ENCODE measurements at regions not wholly inside any gene's neighbourhood (a gene's known extent, or its start where the extent isn't known, plus 50 kb on each side); places are given as distances from the start of the nearest gene placed in this dataset.

DNA sequence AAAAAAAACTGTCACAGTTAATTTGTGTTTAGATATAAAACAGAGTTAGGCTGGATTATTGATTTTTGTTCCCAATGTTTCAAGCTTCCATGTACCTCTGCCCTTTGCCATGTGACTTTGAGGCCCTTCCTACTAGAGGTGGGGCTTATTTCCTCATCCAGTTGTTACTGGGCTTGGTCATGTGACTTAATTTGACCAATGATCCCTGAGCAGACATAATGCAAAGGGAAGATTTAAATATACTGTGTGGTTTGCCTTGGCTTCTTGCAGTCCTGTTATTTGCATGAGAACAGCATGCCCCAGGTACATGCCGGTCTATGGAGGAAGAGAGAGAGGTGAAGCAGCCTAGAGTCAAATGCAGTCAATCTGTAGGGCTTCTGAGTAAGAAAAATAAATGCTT lies 347.0 kb downstream of the MIAT start:
- no peak overlapping the region for H4K91ac ChIP-seq (replicated peaks; ENCODE audit: insufficient read length, low read length)
- H2AFZ ChIP-seq (ENCODE audit: low read length) = peak overlapping the region; percentile 35; the same call in 1 of the 2 replicates
- H3K27me3 ChIP-seq (replicated peaks in 1 of 4; ENCODE audit: control insufficient read depth in 3 of 4, extremely low read depth in 1 of 4, insufficient read depth in 3 of 4, low read length in 3 of 4) = no peaks in the 10 kb centered on the region
- TF ChIP-seq, protein P1, sequence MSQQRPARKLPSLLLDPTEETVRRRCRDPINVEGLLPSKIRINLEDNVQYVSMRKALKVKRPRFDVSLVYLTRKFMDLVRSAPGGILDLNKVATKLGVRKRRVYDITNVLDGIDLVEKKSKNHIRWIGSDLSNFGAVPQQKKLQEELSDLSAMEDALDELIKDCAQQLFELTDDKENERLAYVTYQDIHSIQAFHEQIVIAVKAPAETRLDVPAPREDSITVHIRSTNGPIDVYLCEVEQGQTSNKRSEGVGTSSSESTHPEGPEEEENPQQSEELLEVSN (IDR thresholded peaks at IDR 0.05) = peak; percentile 50; the same call in 1 of the 2 replicates
- TF ChIP-seq CTBP2 (IDR thresholded peaks at IDR 0.05; ENCODE audit: borderline replicate concordance, insufficient read depth, insufficient read length, low read length) = no peak
- peak; percentile 87 for TF ChIP-seq SP1 (IDR thresholded peaks at IDR 0.05; ENCODE audit: low read depth, low read length)
- TF ChIP-seq EP300 (IDR thresholded peaks at IDR 0.05; ENCODE audit: borderline replicate concordance in 1 of 2, low read depth in 2 of 2, low read length in 2 of 2) = no peak
- TF ChIP-seq MAX (IDR thresholded peaks at IDR 0.05) = peak; percentile 58
- TF ChIP-seq, protein P2, sequence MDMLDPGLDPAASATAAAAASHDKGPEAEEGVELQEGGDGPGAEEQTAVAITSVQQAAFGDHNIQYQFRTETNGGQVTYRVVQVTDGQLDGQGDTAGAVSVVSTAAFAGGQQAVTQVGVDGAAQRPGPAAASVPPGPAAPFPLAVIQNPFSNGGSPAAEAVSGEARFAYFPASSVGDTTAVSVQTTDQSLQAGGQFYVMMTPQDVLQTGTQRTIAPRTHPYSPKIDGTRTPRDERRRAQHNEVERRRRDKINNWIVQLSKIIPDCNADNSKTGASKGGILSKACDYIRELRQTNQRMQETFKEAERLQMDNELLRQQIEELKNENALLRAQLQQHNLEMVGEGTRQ (IDR thresholded peaks at IDR 0.05; ENCODE audit: low read length) = peak; percentile 85
- H3K14ac ChIP-seq (ENCODE audit: insufficient read length) = no peak overlapping the region
- POLR2A ChIA-PET (ENCODE audit: partially characterized antibody) = interaction anchor here (1.3 kb wide), 1 partner anchor 11 kb away, joined by 4 read pairs; no protein-coding TSS in a partner anchor
- peak; percentile 99 for FAIRE-seq
- H3K79me1 ChIP-seq (ENCODE audit: low read depth, low read length) = no peaks in the 10 kb centered on the region
- no peak overlapping the region for H3K4ac ChIP-seq (replicated peaks; ENCODE audit: insufficient read length, low read depth, low read length)
- H3K9ac ChIP-seq (replicated peaks in 1 of 4; ENCODE audit: extremely low read depth in 1 of 4, low read depth in 3 of 4, low read length in 3 of 4) = no peak overlapping the region
- no peak overlapping the region for H4K5ac ChIP-seq (ENCODE audit: insufficient read length, low read depth, low read length)
- peak overlapping the region in 1 of 4 experiments; percentile 3; a peak in 1 of 8 replicates for H3K4me3 ChIP-seq (ENCODE audit: extremely low read depth in 1 of 4, insufficient read depth in 2 of 4, low read depth in 3 of 4, low read length in 4 of 4)
- H3K23ac ChIP-seq (ENCODE audit: insufficient read length) = no peak overlapping the region
- no peak overlapping the region for H2BK15ac ChIP-seq (ENCODE audit: low read length)
- no peak overlapping the region for H2BK12ac ChIP-seq (ENCODE audit: low read depth, low read length)
- peaks cover 0 to 4% of the 10 kb centered on the region in 2 experiments for H4K20me1 ChIP-seq (replicated peaks in 1 of 2; ENCODE audit: control insufficient read depth in 1 of 2, insufficient read depth in 2 of 2, low read length in 2 of 2)
- peaks cover 7% of the 10 kb centered on the region in 2 experiments for H3K9me3 ChIP-seq (ENCODE audit: insufficient read depth in 2 of 2, low read depth in 1 of 2, low read length in 1 of 2)
- no peak overlapping the region for H2BK5ac ChIP-seq (ENCODE audit: low read depth, low read length)
- CTCF ChIA-PET (ENCODE audit: partially characterized antibody) = interaction anchor here (0.6 to 0.9 kb wide), 2 partner anchors 27 to 162 kb away, joined by 3 read pairs; no protein-coding TSS in a partner anchor
- no peak overlapping the region for H2BK120ac ChIP-seq (replicated peaks; ENCODE audit: low read depth, low read length)
- H3K36me3 ChIP-seq (ENCODE audit: control insufficient read depth in 2 of 4, insufficient read depth in 4 of 4, low read length in 3 of 4) = no peaks in the 10 kb centered on the region; a peak in 1 of 8 replicates
- H3K18ac ChIP-seq (ENCODE audit: extremely low read depth, low read length) = 0 out of 2 replicates have a peak overlapping the region, but pooled peaks have one; percentile 14
- no peaks in the 10 kb centered on the region for H3K79me2 ChIP-seq (ENCODE audit: control insufficient read depth in 1 of 2, insufficient read depth in 2 of 2, low read length in 2 of 2)
- H3K23me2 ChIP-seq (ENCODE audit: low read depth, low read length) = peaks cover 5% of the 10 kb centered on the region; the same call in 1 of the 2 replicates
- H3K4me2 ChIP-seq (ENCODE audit: insufficient read depth in 1 of 2, low read depth in 2 of 2, low read length in 2 of 2) = peak overlapping the region in 1 of 2 experiments; percentile 39; a peak in 1 of 4 replicates
- WGBS, 2 experiments (ENCODE audit: extremely low coverage in 1 of 2, insufficient coverage in 1 of 2, insufficient read length in 1 of 2, insufficient replicate concordance in 2 of 2, low coverage in 1 of 2, low lambda C conversion rate in 2 of 2, missing lambda C conversion rate in 1 of 2) = 10% methylated on average over 1 of the region's 1 CpG; no CpG with 5 or more reads in 1 of the 2 experiments
- H3K56ac ChIP-seq (replicated peaks; ENCODE audit: insufficient read length, low read depth, low read length) = no peak overlapping the region
- DNase-seq (ENCODE audit: low read depth in 1 of 2, low spot score in 2 of 2) = no peak
- no peak overlapping the region for H4K8ac ChIP-seq (ENCODE audit: extremely low read depth, insufficient read depth, low read length)
- no peak overlapping the region for H2BK20ac ChIP-seq (ENCODE audit: low read length)
- no peak overlapping the region for H3K27ac ChIP-seq (ENCODE audit: low read depth, low read length)
- 0 out of 7 replicates have a peak, but pooled peaks cover 0 to 2% (median 0%) of the 10 kb centered on the region in 4 experiments for H3K4me1 ChIP-seq (replicated peaks in 1 of 4; ENCODE audit: control insufficient read depth in 3 of 4, insufficient read depth in 4 of 4, low read length in 3 of 4)
- H2AK5ac ChIP-seq (ENCODE audit: low read depth, low read length) = no peak overlapping the region

Data from H1 (cell line).